NB4 (cell line): ENCODE measurements at regions not wholly inside any gene's neighbourhood (a gene's known extent, or its start where the extent isn't known, plus 50 kb on each side); places are given as distances from the start of the nearest gene placed in this dataset.

Source experiments
- DNase-seq: peaks from one replicate; pipeline ENCODE4 v3.0.0; 2010; ENCODE audit warnings: low read depth
- H3K4me3 ChIP-seq: one replicate; pipeline ENCODE4 v1.5.1; 2011; ENCODE audit warnings: mild to moderate bottlenecking, low read depth, low read length, moderate library complexity
- MYC ChIP-seq: IDR thresholded peaks from 2 replicates; pipeline ENCODE4 v1.6.1; 2011; ENCODE audit warnings: low read depth, low read length
- POLR2A ChIP-seq: IDR thresholded peaks from 2 replicates; pipeline ENCODE4 v1.6.1; 2011; ENCODE audit warnings: mild to moderate bottlenecking; ENCODE audit not compliant: insufficient read length; ENCODE audit errors: extremely low read depth
- TF ChIP-seq, protein P1 (sequence below): IDR thresholded peaks from 2 replicates; pipeline ENCODE4 v1.6.1; 2011; ENCODE audit warnings: low read depth, low read length
- TF ChIP-seq, protein P2 (sequence below): IDR thresholded peaks from one replicate; pipeline ENCODE4 v1.5.1; 2012; ENCODE audit warnings: low read depth, low read length

DNA sequence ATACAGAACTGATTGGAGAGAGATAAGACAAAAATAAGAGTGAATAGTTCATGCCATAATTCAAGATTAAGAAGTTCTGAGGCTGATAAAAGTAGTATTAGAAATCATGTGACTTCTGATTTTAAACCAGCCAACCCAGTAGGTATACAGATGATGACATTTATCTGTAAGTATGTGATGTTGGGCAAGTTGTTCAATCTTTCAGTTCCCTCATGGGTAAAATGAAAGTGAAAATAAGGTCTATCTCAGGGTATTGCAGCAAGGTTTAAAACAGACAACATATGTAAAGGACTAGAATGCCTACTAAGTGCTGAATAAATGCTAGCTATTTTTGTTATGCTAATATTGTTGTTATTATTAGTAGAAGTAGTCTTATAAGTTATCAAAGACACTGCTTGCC lies 1055.7 kb downstream of the NAALADL2 start:
- DNase-seq: no peak
- H3K4me3 ChIP-seq: no peak overlapping the region
- TF ChIP-seq, protein P1, sequence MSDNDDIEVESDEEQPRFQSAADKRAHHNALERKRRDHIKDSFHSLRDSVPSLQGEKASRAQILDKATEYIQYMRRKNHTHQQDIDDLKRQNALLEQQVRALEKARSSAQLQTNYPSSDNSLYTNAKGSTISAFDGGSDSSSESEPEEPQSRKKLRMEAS: no peak
- TF ChIP-seq POLR2A: no peak
- TF ChIP-seq MYC: no peak
- TF ChIP-seq, protein P2, sequence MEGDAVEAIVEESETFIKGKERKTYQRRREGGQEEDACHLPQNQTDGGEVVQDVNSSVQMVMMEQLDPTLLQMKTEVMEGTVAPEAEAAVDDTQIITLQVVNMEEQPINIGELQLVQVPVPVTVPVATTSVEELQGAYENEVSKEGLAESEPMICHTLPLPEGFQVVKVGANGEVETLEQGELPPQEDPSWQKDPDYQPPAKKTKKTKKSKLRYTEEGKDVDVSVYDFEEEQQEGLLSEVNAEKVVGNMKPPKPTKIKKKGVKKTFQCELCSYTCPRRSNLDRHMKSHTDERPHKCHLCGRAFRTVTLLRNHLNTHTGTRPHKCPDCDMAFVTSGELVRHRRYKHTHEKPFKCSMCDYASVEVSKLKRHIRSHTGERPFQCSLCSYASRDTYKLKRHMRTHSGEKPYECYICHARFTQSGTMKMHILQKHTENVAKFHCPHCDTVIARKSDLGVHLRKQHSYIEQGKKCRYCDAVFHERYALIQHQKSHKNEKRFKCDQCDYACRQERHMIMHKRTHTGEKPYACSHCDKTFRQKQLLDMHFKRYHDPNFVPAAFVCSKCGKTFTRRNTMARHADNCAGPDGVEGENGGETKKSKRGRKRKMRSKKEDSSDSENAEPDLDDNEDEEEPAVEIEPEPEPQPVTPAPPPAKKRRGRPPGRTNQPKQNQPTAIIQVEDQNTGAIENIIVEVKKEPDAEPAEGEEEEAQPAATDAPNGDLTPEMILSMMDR: no peak

DNA sequence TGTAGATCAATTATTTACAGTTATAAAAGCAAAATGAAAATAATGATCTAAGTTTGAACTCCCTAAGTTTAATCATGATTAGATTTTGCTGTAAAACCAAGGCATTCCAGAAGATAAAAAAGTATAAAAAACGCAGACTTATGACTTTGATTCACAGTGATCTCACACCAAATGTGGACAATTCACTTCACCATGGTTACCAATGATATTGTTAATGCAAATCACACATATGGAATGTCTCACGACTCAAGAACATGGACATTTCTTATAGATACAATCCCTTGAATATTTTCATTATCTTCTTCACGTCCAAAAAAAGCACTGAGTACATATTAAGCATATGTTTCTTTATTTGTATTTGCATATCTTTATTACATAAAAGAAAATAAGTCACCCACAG lies 1054.2 kb downstream of the NAALADL2 start:
- no peak for DNase-seq
- no peak overlapping the region for H3K4me3 ChIP-seq
- TF ChIP-seq, protein P1: no peak

DNA sequence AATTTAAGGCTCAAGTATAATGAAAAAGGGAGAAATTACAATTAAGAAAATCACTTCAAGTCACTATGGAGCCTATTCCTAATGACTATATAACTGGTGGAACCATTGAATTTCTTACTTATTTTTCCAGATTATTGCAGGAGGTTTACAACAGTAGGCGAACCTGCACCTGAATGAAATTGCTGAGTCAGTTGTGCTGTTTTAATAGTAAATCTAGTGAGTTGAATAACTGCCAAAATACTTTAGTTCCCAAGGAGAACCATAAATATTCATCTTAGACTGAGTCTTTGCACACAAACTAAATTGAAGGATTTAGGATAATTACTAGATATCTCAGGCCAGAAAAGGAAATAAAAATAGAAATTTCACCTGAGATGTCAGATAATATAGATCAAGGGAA lies 1052.8 kb downstream of the NAALADL2 start:
- no peak for DNase-seq
- TF ChIP-seq MYC: no peak
- TF ChIP-seq, protein P1: no peak
- no peak for TF ChIP-seq POLR2A
- TF ChIP-seq, protein P2: no peak
- no peak overlapping the region for H3K4me3 ChIP-seq

DNA sequence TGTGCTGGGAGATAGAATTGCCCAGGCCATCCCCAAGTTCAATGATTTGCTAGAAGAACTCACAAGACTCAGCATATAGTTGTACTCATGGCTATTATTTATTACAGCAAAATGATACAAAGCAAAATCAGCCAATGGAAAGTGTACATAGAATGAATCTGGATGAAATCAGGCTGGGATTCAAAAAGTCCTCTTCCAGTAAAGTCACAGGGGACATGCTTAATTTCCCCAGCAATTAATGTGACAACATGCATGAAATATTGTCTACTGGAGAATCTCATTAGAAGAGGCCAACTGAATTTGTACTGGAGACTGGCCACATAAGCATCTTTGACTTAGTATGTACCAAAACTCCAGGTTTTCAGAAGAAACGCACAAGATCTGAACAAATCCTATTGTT lies 1043.1 kb downstream of the NAALADL2 start:
- DNase-seq: no peak
- TF ChIP-seq MYC: no peak
- no peak for TF ChIP-seq POLR2A
- TF ChIP-seq, protein P2: no peak
- TF ChIP-seq, protein P1: no peak
- H3K4me3 ChIP-seq: no peak overlapping the region

DNA sequence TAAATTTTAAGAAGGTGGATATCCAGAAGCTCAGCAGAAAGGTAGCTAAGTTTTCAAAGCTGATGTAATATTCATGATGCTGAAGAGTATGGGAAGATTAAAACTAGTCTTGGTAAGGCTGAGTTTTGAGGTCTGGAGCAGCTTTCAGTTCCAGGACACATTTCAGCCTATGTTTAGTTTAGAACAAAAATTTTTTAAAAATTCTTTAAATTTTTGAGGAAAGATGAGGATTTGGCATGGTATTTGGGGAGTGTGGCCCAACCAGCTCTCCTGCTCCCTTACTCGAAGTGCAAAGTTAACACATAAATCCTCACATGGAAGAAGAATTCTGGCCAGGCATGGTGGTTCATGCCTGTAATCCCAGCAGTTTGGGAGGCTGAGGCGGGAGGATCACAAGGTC lies 1039.1 kb downstream of the NAALADL2 start:
- TF ChIP-seq, protein P1: no peak
- TF ChIP-seq POLR2A (no peak), MYC (no peak)
- TF ChIP-seq, protein P2: no peak
- DNase-seq: no peak
- H3K4me3 ChIP-seq: no peak overlapping the region

DNA sequence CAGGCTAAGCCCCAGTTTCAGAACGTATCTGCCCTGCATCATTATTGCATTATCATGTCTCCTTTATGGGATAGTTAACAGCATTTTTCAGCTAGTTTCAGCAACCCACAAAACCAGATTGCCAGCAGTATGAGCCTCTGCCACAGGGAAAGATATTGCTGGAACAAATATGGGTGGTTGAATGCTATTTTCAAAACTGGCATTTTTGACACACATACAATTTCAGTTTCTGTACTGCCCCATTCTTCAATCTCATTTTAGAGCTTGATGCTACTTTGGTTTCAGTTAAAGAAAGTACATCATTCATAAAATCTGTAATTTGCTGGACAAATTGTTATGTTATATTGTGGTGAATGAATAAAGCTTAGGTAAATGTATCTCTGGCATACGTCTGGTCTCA lies 1037.5 kb downstream of the NAALADL2 start:
- no peak overlapping the region for H3K4me3 ChIP-seq
- DNase-seq: no peak
- TF ChIP-seq, protein P2: no peak
- TF ChIP-seq, protein P1: no peak
- TF ChIP-seq POLR2A (no peak), MYC (no peak)
